LoVo (cell line): ENCODE measurements at regions not wholly inside any gene's neighbourhood (a gene's known extent, or its start where the extent isn't known, plus 50 kb on each side); places are given as distances from the start of the nearest gene placed in this dataset.

Experiments
- DNase-seq: peaks from one replicate; pipeline ENCODE4 v3.0.0-alpha.2; 2016; ENCODE audit warnings: low spot score

DNA sequence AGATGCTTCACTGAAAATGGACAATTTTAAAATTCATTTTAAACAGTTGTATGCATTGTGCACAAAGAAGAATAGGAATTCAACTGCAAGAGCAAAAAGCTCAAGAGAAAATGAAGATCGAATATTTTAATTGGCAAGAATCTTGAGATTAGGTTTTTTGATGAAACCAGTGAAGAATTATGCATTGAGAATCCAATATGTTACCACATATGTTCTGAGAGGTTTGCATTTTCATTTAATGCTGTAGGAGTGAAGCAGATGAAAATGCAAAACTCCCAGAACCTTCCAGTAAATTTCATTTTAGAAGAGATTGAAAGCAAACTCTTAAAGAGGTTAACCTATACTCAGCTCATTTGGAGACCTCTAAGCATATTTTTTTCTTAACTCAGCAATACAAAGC, 298.0 kb downstream of the OLFM3 start:
- no peak for DNase-seq

DNA sequence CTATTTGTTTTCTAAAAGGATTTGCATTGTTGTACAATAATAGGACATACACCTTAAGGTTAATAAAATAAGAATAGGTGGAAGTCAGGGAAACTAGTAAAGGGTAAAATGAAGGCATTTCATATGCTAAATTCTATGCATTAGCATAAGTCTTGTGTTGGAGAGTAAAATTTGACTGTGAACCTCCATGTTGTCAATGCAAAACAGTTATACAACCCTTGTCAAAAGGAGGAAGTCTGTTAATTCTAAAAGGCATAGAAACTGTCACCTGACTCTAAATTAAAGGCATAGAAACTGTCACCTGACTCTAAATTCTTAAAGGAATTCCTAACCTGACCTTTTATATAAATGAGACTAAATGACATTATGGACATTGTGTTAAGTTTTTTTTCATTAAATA, 291.8 kb downstream of the OLFM3 start:
- no peak for DNase-seq

DNA sequence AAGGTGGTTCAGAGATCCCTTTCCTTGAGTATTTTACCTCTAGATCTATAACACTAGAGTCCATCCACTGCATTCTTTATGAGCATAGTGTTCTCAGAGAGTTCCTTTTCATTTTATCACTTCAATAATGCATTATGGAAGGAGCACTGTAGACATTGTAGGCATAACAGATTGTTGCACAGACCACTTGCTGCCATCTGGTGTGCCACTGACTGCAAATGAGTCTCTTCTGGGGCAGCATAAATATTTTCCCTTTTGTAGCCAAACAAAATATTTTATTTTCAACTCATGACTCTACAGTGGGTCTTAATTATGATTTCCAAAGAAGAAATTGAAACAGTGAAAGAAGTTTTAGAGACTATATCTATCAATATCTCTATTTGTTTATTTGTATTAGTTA, 290.4 kb downstream of the OLFM3 start:
- DNase-seq = no peak

DNA sequence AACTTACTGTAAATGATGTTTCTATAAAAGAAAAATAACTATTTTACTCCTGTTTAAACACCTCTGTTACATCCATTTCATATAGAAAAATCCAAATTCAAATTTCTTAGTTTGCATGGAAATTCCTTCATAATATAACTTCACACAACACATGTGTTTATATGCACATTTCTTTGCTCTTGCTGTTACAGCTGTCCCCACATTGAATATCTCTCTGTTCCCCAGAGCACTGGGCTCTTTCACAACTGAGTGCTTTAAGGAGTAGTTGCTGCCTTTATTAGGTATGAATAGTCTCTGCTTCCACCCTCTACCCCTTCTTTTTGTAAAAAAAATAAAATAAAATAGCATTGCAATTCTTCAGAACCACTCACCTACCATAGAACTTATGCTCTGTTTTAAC, 287.0 kb downstream of the OLFM3 start:
- no peak for DNase-seq

DNA sequence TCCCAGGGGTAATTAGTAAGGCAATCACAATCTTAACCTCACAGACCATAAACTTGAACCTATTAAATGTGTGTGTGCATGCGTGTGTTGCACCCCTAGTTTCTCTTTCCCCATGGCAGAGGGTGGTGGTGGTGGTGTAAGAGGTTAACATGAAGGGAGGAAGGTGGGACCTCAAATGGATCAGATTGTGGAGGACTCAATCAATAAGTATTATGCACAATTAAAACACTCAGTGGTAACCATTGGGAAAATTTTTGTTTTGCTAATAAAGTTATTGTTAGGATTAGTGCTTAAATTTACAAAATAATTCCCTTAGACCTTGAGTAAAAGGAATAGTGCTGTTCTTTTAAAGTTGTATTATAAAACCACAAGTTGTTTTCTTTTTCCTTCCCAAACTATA, 283.0 kb downstream of the OLFM3 start:
- DNase-seq = no peak

DNA sequence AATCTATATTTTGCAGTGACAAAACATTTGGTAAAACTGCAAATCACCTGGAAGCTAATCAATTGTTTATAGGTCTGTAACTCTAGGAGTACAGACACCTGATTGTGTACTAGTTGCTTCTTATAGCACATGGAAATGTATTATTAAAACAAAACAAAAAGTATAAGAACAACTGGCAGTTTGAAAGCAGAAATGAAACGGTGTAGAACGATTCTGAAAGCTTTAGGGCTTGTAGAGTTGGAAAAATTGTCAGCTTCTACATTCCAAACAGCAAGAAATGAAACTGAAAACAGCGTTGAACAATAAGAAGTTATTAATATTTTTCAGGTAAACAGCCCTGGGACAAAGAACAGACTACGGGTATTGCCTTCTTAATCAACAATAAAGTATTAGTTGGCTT, 273.3 kb downstream of the OLFM3 start:
- DNase-seq = no peak

DNA sequence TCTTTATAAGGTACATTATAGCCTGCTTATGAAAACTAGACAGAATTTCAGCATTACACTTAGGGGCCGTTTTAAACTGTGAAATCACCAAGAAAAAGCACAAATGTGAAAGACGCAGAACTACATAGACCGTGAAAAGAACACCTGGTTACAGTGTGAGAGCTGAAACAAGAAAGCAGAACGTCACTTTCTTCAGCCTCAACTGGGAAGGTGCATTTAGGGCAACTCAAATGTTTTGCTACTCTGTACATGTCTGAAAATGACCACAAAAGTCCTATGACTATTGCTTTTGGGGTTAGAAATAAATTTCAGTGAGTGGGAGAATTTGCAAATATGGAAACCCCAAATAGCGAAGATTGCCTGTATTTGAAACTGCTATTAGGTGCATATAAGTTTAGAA, 268.7 kb downstream of the OLFM3 start:
- no peak for DNase-seq

DNA sequence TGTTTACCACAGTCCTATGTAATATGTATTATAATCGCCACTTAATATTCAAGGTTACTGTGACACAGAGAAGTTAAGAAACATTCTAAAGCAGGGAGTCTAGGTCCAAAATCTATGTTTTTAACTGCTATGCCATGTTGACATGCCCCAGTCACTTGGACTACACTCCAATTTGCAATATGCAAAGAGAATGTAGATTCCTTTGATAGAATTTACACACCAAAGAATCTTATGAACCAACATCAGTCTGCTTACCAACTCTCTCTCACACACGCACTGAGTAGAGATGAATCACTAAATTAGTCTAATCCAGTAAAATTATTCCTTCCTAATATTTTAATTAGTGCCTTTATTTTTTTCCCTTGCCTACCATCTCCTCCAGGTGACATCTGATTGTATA, 266.2 kb downstream of the OLFM3 start:
- no peak for DNase-seq

DNA sequence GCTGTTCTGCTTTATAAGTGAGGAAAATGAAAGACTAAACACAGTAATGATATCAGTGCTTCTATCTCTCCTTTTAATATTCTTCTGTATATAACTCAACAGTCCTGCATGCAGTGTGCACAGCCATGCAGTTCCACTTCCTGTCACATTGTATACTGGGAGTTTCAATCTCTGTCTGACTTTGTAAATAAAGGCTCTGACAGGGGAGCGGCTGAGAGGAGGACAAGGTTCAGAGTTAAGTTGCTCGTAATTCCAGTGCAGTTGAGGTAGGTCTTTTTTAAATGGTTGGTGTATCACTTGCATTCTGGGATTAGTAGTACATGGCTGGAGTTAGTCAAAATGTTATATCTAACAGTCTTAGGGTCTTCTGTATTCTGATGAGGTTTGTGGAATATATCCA, 264.5 kb downstream of the OLFM3 start:
- no peak for DNase-seq

DNA sequence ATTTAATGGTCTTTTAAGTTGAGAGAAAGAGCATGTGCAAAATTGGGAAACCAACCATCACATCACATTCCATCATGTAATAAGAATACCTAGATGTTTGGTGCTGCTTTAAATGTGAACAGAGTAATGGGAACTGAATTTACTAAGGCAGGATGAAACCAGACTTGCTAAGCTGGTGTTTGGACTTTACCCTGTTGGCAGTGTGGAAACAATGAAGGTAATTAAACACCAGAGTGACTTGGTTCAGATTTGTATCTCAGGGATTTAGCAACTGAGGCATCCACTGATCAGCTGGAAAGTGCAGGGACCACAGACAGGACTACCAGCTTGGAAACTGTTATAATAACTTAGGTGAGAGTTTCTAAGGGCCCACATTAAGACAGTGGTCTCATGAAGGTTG, 263.4 kb downstream of the OLFM3 start:
- DNase-seq = no peak

DNA sequence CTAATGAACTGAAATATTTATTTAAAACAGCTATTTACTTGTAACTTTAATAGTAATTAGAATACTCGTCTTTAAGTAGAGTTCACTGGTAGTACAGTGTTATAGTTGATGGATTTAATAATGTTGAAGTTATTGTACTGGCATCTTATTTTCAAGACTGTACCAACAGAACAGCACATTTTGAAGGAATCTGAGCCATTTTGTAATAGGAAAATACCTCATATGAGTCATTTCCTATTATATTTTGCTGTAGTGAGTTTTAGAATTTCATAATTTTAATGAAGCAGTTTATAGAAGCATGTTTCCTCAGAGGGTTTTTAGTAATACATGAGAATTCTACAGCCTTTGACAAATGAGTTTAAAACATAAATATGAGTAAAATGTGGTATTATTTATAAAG, 258.3 kb downstream of the OLFM3 start:
- DNase-seq = no peak

DNA sequence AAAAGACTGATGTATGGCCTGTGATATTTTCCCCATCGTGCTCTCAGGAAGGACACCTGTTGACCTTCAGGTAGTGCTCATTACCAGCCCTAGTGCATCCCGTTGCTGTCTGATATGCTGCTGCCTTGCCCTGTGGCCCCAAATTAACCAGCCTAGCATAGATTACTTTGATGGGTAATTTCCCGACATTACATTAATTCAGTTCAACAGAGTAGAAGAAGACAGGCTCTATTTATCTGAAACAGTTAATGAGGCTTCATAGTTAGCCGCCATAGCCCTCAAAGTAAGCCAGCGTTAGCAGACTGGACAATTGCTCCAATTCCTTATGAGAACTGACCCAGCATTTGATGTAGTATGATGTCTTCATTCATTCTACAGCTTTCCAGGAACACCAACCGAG, 257.6 kb downstream of the OLFM3 start:
- DNase-seq = peak; percentile 7

DNA sequence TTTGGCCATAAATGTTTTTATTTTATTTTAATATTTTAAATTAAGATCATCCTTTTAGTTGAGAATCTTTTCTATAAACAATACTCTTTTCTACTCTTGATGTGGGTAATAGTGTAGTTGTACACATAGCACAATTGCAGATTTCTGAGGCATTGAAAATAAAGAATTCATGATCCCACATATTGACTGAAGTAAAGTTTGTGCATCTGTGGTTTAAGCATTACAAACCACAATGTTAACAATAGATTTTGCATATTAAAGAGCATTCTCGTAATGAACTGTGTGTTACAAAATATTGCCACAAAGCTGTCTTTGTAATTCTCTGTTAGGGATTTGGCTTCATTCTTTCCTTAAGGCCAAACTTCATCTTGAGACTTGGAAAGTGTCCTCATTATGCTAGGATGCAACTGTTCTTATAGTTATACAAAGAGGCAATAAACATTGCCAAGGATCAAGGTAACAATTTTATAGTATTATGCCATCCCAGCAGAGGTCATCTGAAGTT, 256.8 kb downstream of the OLFM3 start:
- DNase-seq = no peak

DNA sequence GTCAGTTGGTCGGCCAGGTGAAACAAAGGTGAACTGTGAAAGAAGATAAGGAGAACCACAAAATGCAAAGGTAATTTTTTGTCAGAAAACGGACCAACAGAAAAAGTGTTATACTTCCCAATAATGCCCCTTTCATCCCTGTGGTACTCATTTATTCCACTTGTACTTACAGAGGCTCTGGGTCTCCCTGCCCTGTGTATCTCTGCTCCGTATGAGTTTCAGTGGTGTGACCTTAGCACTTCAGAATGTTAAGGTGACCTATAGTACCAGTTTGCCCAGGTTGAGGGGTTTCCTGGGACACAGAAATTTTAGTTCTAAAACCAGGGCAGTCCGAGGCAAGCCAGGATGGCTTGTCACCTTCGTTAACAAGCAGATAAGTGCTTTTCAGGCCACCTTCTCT, 254.8 kb downstream of the OLFM3 start:
- no peak for DNase-seq

DNA sequence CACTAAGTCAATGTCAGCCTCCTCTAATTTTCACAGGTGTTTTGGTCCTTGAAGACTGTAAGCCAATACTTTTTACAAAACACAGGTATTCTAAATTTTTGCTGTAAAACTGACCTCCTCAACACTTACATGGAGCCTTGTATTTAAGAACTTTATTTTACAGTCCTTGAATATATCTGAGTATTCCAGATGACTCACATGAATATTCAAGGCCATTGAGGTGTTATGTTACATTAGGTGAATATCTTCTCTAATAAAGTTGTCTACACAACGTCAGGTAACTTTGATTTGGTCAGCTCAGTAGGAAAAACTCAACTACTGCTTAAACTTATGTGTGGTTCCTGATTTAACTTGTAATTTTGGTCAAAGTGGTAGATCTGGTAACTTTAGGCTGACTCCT, 254.2 kb downstream of the OLFM3 start:
- no peak for DNase-seq

DNA sequence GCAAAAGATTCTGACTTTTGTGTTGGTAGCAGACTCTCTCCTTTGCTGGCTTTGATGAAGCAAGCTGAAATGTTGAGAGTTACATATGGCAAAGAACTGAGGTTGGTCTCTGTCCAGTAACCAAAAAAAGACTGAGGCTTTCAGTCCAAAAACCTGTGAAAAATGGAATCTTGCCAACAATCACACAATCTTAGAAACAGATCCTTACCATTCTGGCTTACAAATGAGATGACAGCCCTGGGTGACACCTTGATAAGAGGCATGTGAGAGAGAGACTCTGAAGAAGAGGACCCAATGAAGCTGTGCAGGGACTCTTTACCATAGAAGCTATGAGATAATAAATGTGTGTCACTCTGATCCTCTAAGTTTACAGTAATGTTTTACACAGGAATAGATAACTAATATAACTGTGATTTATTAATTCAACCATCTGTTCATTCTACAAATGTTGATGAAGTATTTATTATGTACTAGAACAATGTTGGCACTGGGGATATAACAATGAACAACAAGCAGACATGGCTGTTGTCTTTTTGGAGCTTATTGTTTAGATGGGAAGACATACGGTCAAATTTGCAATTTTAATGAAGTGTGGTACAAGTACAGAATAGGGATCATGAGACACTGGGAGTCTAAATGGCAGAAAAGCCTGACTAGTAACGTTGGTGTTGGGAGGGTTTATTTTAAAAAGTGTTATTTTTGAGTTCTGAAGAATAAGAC, 251.0 kb downstream of the OLFM3 start:
- DNase-seq = no peak

DNA sequence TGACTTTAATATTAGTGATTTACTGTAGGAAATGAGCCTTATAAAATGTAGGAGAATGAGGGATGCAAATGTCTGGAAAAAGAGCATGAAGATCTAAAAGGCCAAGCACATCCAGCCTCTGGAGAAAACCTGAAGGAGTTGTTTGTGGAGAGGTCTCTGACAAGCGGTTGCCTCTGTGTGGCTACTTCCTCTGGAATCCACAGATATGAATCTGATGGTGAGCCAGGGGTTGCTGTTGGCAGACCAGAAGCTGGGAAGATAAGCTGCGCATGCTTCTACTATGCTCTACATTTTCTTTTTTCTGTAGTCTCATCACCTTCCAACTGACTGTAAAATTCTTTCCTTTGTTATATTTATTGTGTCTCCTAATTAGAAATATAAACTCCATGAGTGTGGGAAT, 248.6 kb downstream of the OLFM3 start:
- DNase-seq = no peak
